Breast epithelium (tissue), 4 donors: ENCODE measurements at regions not wholly inside any gene's neighbourhood (a gene's known extent, or its start where the extent isn't known, plus 50 kb on each side); places are given as distances from the start of the nearest gene placed in this dataset.

Source experiments
- DNase-seq, 2 donors: peaks; one replicate each; pipeline ENCODE4 v3.0.0-alpha.2; 2019; ENCODE audit warnings: low spot score in 2 of 2
- H3K27ac ChIP-seq, 2 donors: fragments of 200-600 bp; sonication (generic) in 1 of 2; one replicate each; pipeline ENCODE4 v1.5.1; 2016 to 2019; ENCODE audit warnings: mild to moderate bottlenecking in 1 of 2
- H3K27me3 ChIP-seq, 2 donors: fragments of 200-600 bp; sonication (generic) in 1 of 2; one replicate each; pipeline versions ENCODE4 v1.5.1 to v1.6.0; 2017 to 2019; ENCODE audit warnings: control low read depth in 1 of 2, mild to moderate bottlenecking in 1 of 2
- H3K36me3 ChIP-seq: fragments of 200-600 bp; one replicate; pipeline ENCODE4 v1.5.1; 2019
- H3K4me1 ChIP-seq, 2 donors: fragments of 200-600 bp; sonication (generic); one replicate each; pipeline ENCODE4 v1.5.1; 2016 to 2019; ENCODE audit warnings: control low read depth in 1 of 2
- H3K4me3 ChIP-seq, 3 donors: fragments of 200-600 bp; sonication (generic); 1 replicate in 2 of 3; 2 replicates in 1 of 3; pipeline ENCODE4 v1.5.1; 2016 to 2019; ENCODE audit warnings: mild to moderate bottlenecking in 3 of 3, moderate library complexity in 2 of 3
- H3K9me3 ChIP-seq, 2 donors: fragments of 200-600 bp; sonication (generic) in 1 of 2; one replicate each; pipeline ENCODE4 v1.5.1; 2016 to 2019; ENCODE audit warnings: control low read depth in 1 of 2
- POLR2A ChIP-seq: fragments of 450-650 bp; IDR thresholded peaks from one replicate; pipeline ENCODE4 v1.6.1; 2016; ENCODE audit warnings: antibody characterized with exemption, mild to moderate bottlenecking, moderate library complexity
- POLR2AphosphoS5 ChIP-seq, 3 donors: sonication (generic); formaldehyde crosslinking; IDR thresholded peaks; one replicate each; pipeline ENCODE4 v1.6.1; 2017; ENCODE audit warnings: antibody characterized with exemption in 3 of 3
- intact Hi-C: fragments of 100-400 bp; cut with DNase I; formaldehyde crosslinking; loops from one replicate; pipeline ENCODE4 v1.15.1; 2023; ENCODE audit warnings: low total_unique reads
- TF ChIP-seq, protein P1 (sequence below), 3 donors: fragments of 450-650 bp; IDR thresholded peaks; one replicate each; pipeline ENCODE4 v1.5.1; 2016 to 2017; ENCODE audit warnings: antibody characterized with exemption in 3 of 3, mild to moderate bottlenecking in 3 of 3, moderate library complexity in 3 of 3

DNA sequence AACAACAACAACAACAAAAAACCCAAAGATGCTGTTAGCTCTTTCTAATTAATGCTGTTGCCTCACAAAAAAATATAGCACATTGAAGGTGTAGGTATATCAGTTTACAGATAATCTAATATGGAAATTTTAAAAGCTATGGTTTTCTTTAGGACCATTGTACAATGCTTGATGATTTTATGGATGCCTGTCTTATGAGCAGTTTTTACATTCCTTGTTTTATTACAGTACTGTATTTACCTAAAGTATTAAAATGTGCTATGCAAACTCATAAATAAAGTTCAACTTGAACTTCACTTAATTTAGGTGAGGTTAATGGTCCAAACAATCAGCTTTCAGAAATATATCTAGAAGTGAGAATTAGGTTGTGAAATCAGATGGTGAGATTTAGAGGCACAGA is 212.2 kb upstream of the GOLIM4 start:
- H3K36me3 ChIP-seq, result no peaks in the 10 kb centered on the region
- no peak for TF ChIP-seq POLR2A
- TF ChIP-seq, protein P1, sequence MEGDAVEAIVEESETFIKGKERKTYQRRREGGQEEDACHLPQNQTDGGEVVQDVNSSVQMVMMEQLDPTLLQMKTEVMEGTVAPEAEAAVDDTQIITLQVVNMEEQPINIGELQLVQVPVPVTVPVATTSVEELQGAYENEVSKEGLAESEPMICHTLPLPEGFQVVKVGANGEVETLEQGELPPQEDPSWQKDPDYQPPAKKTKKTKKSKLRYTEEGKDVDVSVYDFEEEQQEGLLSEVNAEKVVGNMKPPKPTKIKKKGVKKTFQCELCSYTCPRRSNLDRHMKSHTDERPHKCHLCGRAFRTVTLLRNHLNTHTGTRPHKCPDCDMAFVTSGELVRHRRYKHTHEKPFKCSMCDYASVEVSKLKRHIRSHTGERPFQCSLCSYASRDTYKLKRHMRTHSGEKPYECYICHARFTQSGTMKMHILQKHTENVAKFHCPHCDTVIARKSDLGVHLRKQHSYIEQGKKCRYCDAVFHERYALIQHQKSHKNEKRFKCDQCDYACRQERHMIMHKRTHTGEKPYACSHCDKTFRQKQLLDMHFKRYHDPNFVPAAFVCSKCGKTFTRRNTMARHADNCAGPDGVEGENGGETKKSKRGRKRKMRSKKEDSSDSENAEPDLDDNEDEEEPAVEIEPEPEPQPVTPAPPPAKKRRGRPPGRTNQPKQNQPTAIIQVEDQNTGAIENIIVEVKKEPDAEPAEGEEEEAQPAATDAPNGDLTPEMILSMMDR (IDR thresholded peaks at IDR 0.05), result no peak
- TF ChIP-seq POLR2AphosphoS5 (IDR thresholded peaks at IDR 0.05), result no peak

DNA sequence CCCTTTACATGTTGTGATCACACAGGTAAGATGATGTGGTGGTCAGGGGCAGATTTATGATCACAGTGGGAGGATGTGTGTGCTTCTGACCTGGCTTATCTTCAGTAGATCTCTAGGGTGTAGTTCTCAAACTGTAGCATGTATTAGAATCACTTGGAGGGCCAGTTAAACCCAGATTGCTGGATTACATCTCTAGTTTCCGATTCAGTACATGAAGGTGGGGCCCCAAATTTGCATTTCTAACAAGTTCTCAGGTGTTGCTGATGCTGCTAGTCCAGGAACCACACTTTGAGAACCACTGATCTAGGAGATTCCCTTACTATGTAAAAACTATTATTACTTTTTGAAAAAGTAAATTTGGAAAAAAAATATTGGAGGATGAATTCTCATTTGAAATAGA is 199.3 kb upstream of the GOLIM4 start:
- Histone ChIP-seq H3K4me3 (no peak overlapping the region), H3K36me3 (no peaks in the 10 kb centered on the region), H3K9me3 (no peaks in the 10 kb centered on the region), H3K4me1 (no peaks in the 10 kb centered on the region), H3K27ac (no peak overlapping the region), H3K27me3 (no peaks in the 10 kb centered on the region)
- intact Hi-C loops, result no loop called here
- DNase-seq, result no peak
- TF ChIP-seq, protein P1 (IDR thresholded peaks at IDR 0.05), result no peak
- TF ChIP-seq POLR2A, result no peak
- no peak for TF ChIP-seq POLR2AphosphoS5 (IDR thresholded peaks at IDR 0.05)

More for the DNA sequence above, 212.2 kb upstream of the GOLIM4 start:
- DNase-seq, result no peak
- Histone ChIP-seq H3K27me3 (no peaks in the 10 kb centered on the region), H3K4me3 (no peak overlapping the region), H3K4me1 (no peaks in the 10 kb centered on the region), H3K9me3 (peaks cover 0 to 13% of the 10 kb centered on the region in 2 donors), H3K27ac (no peak overlapping the region)
- intact Hi-C loops, result no loop called here

DNA sequence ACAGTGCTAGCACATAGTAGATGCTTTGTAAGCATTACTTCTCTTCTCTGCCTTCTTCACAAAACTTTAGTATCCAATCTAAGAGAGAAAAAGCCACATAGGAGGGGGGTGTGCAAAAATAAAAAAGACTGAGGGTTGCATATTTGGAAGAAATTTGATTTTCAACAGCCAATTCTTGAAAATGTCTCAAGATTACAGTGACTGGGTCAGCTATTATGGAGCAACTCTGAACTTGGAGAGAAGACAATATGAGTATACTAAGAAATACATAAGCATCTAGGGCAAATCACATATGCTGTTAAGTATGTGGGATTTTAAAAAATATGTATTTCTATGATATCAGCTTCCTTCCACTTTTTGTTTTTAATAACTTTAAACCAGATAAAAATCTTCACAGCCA is 196.6 kb upstream of the GOLIM4 start:
- no peaks in the 10 kb centered on the region for H3K27me3 ChIP-seq

DNA sequence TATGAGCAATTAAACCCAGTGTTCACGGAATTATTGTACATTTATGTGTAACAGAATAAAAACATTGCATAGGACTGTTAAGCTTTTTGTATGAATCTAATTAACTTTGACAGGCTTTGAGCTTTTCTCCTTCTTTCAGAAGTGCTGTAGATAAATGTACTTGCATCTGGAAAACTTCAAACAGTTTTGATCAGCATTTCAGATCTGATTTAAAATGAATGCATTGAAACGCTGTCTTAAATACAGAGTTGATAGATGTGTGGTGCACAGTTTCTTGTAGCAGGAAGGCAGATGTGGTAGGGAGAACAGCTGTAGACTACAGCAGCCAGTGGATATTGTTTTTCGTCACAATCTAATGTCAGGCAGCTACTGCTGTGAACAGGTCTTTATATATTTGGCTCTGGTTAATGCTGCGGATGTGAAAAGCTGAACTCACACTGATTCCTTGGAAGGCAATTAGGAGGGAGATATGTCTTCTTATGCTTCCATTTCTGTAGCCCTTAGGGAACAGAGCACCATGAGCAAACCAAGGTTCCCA is 193.8 kb upstream of the GOLIM4 start:
- H3K4me3 ChIP-seq, result no peak overlapping the region

More for the DNA sequence above, 196.6 kb upstream of the GOLIM4 start:
- H3K27ac ChIP-seq, result no peak overlapping the region
- no peaks in the 10 kb centered on the region for H3K9me3 ChIP-seq
- TF ChIP-seq POLR2AphosphoS5 (IDR thresholded peaks at IDR 0.05) (no peak), POLR2A (no peak)
- TF ChIP-seq, protein P1 (IDR thresholded peaks at IDR 0.05), result no peak
- no peak overlapping the region for H3K4me3 ChIP-seq
- intact Hi-C loops, result no loop called here
- no peaks in the 10 kb centered on the region for H3K36me3 ChIP-seq
- no peaks in the 10 kb centered on the region for H3K4me1 ChIP-seq
- no peak for DNase-seq

DNA sequence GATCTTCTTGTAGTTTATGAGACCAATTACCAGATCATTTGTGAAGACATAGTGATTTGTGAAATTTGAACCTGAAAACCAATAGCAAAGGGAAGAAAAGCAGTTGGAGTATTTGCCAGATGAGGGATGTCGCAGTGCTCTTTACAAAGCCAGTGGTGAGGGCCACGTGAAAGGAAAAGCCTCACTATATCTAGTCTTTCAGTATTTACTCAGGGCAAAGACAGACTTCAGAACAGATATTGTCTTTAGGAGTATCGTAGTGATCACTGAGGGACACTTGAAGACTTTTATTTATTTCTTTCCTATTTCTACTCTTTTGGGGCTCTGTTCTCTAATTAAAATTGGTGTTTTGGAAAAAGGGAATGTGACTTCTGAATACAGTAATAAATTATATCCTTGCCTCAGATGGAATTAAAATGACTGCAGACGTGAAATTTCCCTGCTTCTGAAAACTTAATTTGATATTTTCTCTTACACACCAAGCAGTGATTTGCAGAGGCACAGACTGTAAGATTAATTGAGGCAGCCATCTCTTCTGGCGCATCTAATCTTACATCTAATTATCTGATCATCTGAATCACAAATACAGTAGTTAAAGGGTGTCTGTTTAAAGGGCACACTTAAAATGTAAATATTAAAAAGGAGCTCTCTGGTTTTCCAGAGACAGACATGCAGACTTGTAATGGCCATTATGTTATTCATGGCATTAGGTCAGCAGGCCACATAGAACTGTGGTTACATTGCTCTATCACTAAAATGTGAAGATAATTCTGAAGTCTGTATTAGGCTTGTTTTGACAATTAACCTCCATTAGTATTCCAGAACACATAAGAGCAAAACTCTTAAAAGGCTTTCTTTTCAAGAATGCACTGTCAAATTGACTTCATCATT is 193.0 kb upstream of the GOLIM4 start:
- no peaks in the 10 kb centered on the region for H3K27me3 ChIP-seq
- no peaks in the 10 kb centered on the region for H3K4me1 ChIP-seq
- DNase-seq, result no peak
- H3K27ac ChIP-seq, result no peak overlapping the region
- intact Hi-C loops, result no loop called here
- H3K4me3 ChIP-seq, result no peak overlapping the region
- H3K9me3 ChIP-seq, result no peaks in the 10 kb centered on the region
- no peak for TF ChIP-seq POLR2A
- TF ChIP-seq, protein P1 (IDR thresholded peaks at IDR 0.05), result no peak
- TF ChIP-seq POLR2AphosphoS5 (IDR thresholded peaks at IDR 0.05), result no peak
- H3K36me3 ChIP-seq, result no peaks in the 10 kb centered on the region

More for the DNA sequence above, 193.8 kb upstream of the GOLIM4 start:
- Histone ChIP-seq H3K4me1 (no peaks in the 10 kb centered on the region), H3K36me3 (no peaks in the 10 kb centered on the region), H3K27me3 (no peaks in the 10 kb centered on the region), H3K27ac (no peak overlapping the region), H3K9me3 (no peaks in the 10 kb centered on the region)
- DNase-seq, result no peak
- intact Hi-C loops, result no loop called here
- TF ChIP-seq POLR2A (no peak), POLR2AphosphoS5 (IDR thresholded peaks at IDR 0.05) (no peak)
